ENCODE measurements at regions not wholly inside any gene's neighbourhood (a gene's known extent, or its start where the extent isn't known, plus 50 kb on each side); places are given as distances from the start of the nearest gene placed in this dataset.

DNA sequence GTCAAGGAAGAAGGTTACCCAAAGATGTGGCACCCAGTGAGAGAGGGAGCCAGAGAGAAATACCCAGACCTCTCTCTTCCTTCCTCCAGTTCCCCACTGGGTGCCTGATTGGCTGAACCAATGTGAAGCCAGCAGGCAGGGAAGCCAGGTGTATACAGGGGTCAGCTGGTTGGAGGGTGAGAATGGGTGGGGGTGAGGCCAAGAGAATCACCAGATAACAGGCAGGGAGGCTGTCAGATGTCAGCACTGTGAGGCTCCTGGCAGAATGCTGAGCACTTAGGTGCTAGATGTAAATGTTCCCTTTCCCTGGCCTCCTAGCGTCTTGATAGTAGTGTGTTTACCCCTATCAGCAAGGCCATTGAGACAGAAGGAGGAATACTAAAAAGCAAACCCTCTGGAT lies 104.0 kb upstream of the MGAT5 start:
- no peak for DNase-seq

DNA sequence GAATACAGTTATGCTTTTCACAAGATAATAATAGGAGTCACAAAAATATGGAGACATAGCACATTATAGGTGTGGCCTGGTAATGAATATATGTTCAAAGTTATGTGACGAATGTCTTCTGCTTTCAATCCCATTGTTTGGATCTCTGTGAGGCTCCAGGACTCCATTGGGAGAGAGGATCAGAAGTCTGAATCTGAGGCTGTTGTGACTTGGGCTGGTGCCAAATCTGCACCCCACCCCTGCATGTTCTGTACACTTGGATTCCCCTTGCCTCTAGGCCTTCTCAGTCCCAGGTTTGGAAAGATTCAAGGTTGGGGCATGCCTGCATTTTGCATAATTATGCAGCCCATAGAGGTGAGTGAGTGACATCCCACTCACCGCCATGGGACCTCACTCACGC lies 103.1 kb upstream of the MGAT5 start:
- no peak for DNase-seq

- no peak for DNase-seq
These were observed 101.5 kb upstream of the MGAT5 start for GRCh38 chr2:134152045-134153010.

DNA sequence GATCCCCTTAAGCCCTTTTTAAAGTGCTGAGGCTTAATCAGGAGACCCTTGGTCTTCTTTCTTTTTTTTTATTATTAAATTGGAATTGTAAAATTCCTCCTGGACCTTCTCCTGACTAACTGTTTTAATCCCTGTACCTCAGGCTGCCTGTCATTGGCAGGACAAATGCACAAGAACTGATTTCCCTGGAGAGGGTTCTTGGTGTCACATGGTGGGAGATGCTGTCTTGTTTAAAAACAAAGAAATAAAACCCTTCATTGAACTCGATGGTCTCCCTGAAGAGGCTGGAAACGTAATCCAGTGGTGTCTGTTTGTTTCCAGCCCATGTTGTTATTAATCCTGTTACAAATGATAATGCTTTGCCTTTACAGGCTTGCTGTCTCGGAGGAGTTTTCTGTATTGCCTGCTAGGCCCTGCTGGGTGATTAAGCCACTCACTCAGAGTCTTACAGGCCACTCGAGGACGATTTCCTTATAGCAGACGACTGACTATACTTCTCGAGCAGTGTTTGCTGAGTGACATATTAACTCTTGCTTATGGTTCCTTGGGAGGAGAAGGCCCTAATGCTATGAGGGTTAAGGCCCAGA lies 100.5 kb upstream of the MGAT5 start:
- no peak for DNase-seq

DNA sequence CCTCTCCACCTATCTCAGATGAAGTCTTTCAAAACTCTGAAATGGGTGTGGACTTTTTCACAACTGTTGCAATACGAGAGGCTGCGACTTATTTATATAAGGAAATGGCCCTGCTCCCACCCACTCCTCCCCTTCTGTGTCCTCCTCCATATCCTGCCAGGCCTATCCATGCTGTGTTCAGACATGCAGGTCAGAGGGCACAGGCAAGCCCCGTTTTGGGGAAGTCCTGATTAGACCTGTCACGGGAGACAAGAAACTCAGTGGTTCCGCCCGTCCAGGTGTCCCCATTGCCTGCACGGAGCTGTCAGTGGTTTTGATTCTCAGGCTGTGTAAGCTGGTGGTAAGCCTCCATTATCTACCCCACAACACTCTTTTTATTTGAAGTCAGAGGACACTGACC lies 99.6 kb upstream of the MGAT5 start:
- DNase-seq: no peak

GRCh38 chr2:134155134-134155533 lies 98.7 kb upstream of the MGAT5 start:
- no peak for DNase-seq

- no peak for DNase-seq
These were observed 95.6 kb upstream of the MGAT5 start for GRCh38 chr2:134158295-134158694.

DNA sequence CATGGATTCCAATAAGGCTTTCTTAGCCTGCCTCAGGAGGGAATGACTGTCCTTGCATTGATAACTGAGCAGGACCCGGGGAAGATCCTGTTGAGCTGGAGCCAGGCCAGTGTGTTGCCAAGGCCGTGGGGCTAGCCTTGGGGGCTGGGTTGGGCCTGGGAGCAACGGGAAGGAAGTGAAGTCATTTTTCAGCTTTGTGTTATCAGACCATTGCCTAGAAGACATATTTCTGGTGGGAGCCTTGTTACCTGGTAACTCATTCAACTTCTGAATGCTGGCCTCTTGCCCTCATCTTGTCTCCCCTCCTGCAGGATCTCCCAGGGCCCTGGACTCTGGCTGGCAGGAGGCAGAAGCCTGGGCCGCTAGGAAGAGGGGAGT lies 92.7 kb upstream of the MGAT5 start:
- DNase-seq: no peak

GRCh38 chr2:134163336-134163735 lies 90.5 kb upstream of the MGAT5 start:
- DNase-seq: no peak

DNA sequence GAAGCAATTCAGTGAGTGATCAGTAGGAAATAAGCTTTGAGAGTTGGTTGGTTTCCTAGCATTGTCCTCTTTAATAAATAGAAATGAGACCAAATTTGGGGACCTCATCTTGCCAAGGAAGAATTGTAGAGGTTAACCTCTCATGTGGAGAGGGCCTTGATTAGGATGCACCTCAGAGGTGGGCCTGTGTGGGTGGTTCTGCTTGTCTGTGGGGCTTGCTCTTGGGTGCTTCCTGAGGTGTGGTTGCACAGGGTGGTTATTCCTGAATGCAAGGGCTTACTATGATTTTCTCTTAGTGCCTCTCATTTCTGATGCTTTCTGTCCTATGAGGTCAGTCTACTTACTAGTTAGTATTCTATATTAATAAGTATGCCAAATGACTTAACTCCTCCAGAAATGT lies 89.6 kb upstream of the MGAT5 start:
- no peak for DNase-seq

- no peak for DNase-seq
These were observed 86.9 kb upstream of the MGAT5 start for GRCh38 chr2:134167015-134167414.

GRCh38 chr2:134169788-134170187 lies 84.1 kb upstream of the MGAT5 start:
- no peak for DNase-seq

GRCh38 chr2:134170294-134170693 lies 83.6 kb upstream of the MGAT5 start:
- no peak for DNase-seq

- no peak for DNase-seq
These were observed 83.2 kb upstream of the MGAT5 start for GRCh38 chr2:134170700-134171099.

- DNase-seq: peak; percentile 24 to 26
These were observed 80.4 kb upstream of the MGAT5 start for GRCh38 chr2:134173338-134174016.

DNA sequence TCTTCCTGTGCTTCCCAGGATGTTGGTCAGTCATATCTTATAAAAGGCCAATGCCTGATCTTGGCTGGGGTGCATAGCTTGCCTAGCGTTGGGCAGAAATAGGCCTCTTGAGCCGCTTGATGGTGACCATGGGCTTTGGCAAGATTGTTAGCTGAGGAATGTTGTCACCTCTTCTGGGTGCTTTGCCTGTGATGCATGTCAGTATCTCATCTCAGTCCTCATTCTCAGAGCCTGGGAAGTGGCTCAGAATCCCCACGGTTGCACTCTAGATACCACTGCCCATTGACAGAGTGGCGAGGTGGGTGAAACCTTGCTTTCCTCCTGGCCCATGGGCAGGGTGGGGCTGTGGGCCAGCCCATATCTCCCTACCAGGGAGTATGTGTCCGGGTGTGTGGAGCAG lies 79.2 kb upstream of the MGAT5 start:
- no peak for DNase-seq

DNA sequence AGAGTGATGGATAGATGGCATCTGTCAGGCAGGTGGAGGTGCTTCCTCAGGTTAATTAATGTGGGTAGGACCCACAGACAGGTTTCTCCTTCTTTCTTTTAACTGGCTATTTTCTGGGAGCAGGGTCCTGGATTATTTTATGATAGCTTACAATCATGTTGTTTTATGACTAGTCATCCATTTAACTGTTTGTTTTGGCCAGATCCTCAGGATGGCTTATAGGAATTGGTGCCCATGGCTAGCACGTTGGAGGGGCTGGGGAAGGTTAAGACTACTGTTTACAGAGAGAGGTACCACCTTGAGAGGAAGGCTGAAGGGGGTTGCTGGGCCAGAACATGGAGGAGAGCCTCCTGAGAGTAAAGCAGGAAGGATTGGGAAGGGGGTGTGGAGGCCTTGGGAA lies 78.0 kb upstream of the MGAT5 start:
- no peak for DNase-seq

DNA sequence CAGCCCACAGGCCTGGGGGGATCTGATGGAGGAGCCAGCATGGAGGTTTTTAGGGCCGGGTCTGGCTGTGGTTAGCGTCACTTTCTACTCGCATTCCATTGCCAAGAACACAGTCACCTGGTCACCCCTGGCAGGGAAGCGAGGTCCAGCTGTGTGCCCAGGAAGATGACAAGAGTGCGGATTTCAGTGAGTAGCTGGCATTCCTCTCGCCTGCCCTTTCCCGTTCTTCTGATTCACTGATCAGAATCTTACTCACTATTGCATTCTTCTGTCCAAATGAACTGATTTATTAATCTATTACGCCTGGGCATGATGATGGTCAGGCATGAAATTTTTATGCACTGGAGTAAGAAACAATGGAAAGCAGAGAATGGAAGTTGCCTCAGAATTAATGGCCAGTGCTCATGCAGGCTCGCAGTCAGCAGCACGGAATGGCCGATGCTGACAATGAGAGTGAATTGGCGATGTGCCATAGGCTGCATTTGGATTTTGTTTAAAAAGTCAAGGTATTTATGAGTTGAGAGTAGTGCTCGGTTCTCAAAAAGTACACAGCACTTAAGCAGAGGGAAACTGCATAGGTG lies 76.4 kb upstream of the MGAT5 start:
- no peak for DNase-seq

DNA sequence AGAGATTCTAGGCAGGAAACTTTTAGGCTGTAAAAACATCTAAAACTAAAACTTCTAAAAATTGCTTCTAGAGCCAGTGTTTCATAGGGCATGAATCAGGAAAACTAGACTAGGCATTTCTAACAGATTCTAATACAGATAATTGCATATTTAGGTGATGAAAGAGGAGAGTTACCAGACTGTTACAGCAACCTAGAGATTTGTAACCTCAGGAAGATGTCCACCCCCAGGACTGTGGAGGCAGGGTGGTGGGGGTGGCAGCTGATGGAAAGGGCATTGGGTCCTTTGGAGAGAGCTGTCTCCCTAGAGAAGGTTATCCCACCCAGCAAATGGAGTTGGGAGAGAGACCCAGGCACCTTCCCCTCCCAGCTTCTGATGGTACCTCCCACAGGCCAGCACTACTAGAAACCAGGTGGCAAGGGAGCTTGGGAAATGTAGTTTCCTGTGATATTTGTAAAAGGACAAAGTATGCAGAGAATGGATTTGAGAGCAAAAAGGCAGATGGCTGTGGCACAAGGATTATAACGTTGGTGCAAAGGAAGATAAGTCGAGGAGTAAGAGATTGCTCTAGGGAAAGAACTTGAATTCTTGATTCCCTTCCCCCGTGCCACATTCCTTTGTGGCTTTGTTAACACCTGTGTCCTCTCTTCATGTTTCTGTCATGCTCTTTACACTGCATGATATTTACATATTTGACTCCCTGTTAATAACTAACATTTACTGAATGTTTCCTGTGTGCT lies 75.6 kb upstream of the MGAT5 start:
- DNase-seq: no peak

- DNase-seq: no peak
These were observed 72.7 kb upstream of the MGAT5 start for GRCh38 chr2:134181219-134181618.

GRCh38 chr2:134183679-134184078 lies 70.2 kb upstream of the MGAT5 start:
- DNase-seq: no peak

DNA sequence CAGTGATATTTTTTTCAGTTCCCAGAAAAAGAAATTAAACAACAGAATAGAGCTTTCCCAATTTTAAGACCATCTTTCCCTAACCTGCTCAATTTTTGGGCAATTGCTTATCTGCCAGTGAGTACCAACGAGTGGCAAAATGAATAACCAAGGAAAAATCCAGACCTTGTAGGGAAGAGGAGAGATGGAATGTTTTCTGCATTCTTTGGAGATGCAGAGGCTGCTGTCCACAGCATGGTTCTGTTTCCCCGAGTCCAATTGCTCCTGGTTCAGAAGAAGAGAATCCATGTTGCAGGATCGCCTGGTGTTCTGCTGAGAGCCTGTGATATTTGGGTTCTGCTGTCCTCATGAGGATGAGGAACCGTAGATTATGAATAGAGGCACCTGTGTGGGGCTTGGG lies 68.2 kb upstream of the MGAT5 start:
- DNase-seq: no peak
